H9 (cell line): ENCODE measurements at regions not wholly inside any gene's neighbourhood (a gene's known extent, or its start where the extent isn't known, plus 50 kb on each side); places are given as distances from the start of the nearest gene placed in this dataset.

Source experiments
- DNase-seq: peaks from one replicate; pipeline ENCODE4 v3.0.0-alpha.2; 2017
- H2AFZ ChIP-seq: one replicate; pipeline ENCODE4 v1.6.1; 2013; ENCODE audit warnings: mild to moderate bottlenecking, low read length, control low read depth, moderate library complexity
- H2AK5ac ChIP-seq: 2 replicates; pipeline ENCODE4 v1.6.1; 2013; ENCODE audit warnings: low read length, control low read depth, mixed read lengths; ENCODE audit not compliant: insufficient read length
- H2BK120ac ChIP-seq: one replicate; pipeline ENCODE4 v1.6.1; 2013; ENCODE audit warnings: low read depth, mild to moderate bottlenecking, low read length, control low read depth, inconsistent platforms; ENCODE audit not compliant: poor library complexity, severe bottlenecking
- H2BK12ac ChIP-seq: 2 replicates; pipeline ENCODE4 v1.6.1; 2013; ENCODE audit warnings: low read length, control low read depth, mixed read lengths, low read depth; ENCODE audit not compliant: insufficient read length
- H2BK15ac ChIP-seq: 2 replicates; pipeline ENCODE4 v1.6.1; 2013; ENCODE audit warnings: low read depth, low read length, control low read depth
- H2BK20ac ChIP-seq: one replicate; pipeline ENCODE4 v1.6.1; 2013; ENCODE audit warnings: low read depth, mild to moderate bottlenecking, low read length, control low read depth, inconsistent platforms; ENCODE audit not compliant: poor library complexity, severe bottlenecking
- H2BK5ac ChIP-seq: 2 replicates; pipeline ENCODE4 v1.6.1; 2013; ENCODE audit warnings: low read length, control low read depth, mixed read lengths; ENCODE audit not compliant: insufficient read length
- H3K14ac ChIP-seq: 2 replicates; pipeline ENCODE4 v1.6.1; 2013; ENCODE audit warnings: low read length, control low read depth; ENCODE audit not compliant: insufficient read depth
- H3K18ac ChIP-seq: 2 replicates; pipeline ENCODE4 v1.6.1; 2013; ENCODE audit warnings: low read depth, mild to moderate bottlenecking, mixed read lengths, low read length, control low read depth; ENCODE audit not compliant: insufficient read length
- H3K23ac ChIP-seq: 2 replicates; pipeline ENCODE4 v1.6.1; 2013; ENCODE audit warnings: low read length, control low read depth, mixed read lengths, low read depth; ENCODE audit not compliant: insufficient read length
- H3K23me2 ChIP-seq: 2 replicates; pipeline ENCODE4 v1.6.1; 2013; ENCODE audit warnings: low read depth, mild to moderate bottlenecking, mixed read lengths, low read length, control low read depth; ENCODE audit not compliant: insufficient read length, poor library complexity, severe bottlenecking
- H3K27ac ChIP-seq: 2 replicates; pipeline ENCODE4 v1.5.1; 2013; ENCODE audit warnings: low read length, control low read depth, mixed read lengths, low read depth; ENCODE audit not compliant: insufficient read length
- H3K27me3 ChIP-seq: 2 replicates; pipeline ENCODE4 v1.6.1; 2013; ENCODE audit warnings: low read length, control low read depth, inconsistent platforms; ENCODE audit not compliant: insufficient read depth
- H3K4ac ChIP-seq: 2 replicates; pipeline ENCODE4 v1.6.1; 2013; ENCODE audit warnings: low read depth, mild to moderate bottlenecking, control low read depth, inconsistent platforms, low read length, moderate library complexity
- H3K4me1 ChIP-seq: 2 replicates; pipeline ENCODE4 v1.6.1; 2013; ENCODE audit warnings: low read length, control low read depth, inconsistent platforms; ENCODE audit not compliant: insufficient read depth
- H3K4me2 ChIP-seq: 2 replicates; pipeline ENCODE4 v1.6.1; 2013; ENCODE audit warnings: low read length, control low read depth, mixed read lengths; ENCODE audit not compliant: insufficient read length, insufficient read depth
- H3K56ac ChIP-seq: 2 replicates; pipeline ENCODE4 v1.6.1; 2013; ENCODE audit warnings: low read depth, mild to moderate bottlenecking, mixed read lengths, low read length, control low read depth; ENCODE audit not compliant: insufficient read length
- H3K79me1 ChIP-seq: 2 replicates; pipeline ENCODE4 v1.6.1; 2013; ENCODE audit warnings: low read depth, mild to moderate bottlenecking, moderate library complexity, low read length, control low read depth, inconsistent platforms; ENCODE audit not compliant: insufficient read depth, poor library complexity, severe bottlenecking
- H3K79me2 ChIP-seq: 2 replicates; pipeline ENCODE4 v1.6.1; 2013; ENCODE audit warnings: low read length, control low read depth, inconsistent platforms; ENCODE audit not compliant: insufficient read depth
- H3K9ac ChIP-seq: 2 replicates; pipeline ENCODE4 v1.6.1; 2013; ENCODE audit warnings: low read length, control low read depth, mixed read lengths; ENCODE audit not compliant: insufficient read length; ENCODE audit errors: extremely low read depth
- H3K9me3 ChIP-seq: one replicate; pipeline ENCODE4 v1.6.1; 2013; ENCODE audit warnings: low read depth, low read length, inconsistent platforms; ENCODE audit not compliant: control insufficient read depth
- H3T11ph ChIP-seq: one replicate; pipeline ENCODE4 v1.6.1; 2013; ENCODE audit warnings: mild to moderate bottlenecking, low read length, control low read depth, inconsistent platforms
- H4K20me1 ChIP-seq: one replicate; pipeline ENCODE4 v1.6.1; 2013; ENCODE audit not compliant: control insufficient read depth, insufficient read length, insufficient read depth
- H4K5ac ChIP-seq: 2 replicates; pipeline ENCODE4 v1.6.1; 2013; ENCODE audit warnings: low read depth, mild to moderate bottlenecking, mixed read lengths, low read length, control low read depth; ENCODE audit not compliant: insufficient read length
- H4K8ac ChIP-seq: replicated peaks from 2 replicates; pipeline ENCODE4 v1.6.1; 2013; ENCODE audit warnings: low read length, control low read depth, mixed read lengths, low read depth; ENCODE audit not compliant: insufficient read length
- H4K91ac ChIP-seq: 2 replicates; pipeline ENCODE4 v1.6.1; 2013; ENCODE audit warnings: low read depth, mild to moderate bottlenecking, moderate library complexity, mixed read lengths, low read length, control low read depth; ENCODE audit not compliant: insufficient read length
- H3K27ac Mint-ChIP-seq, 3 experiments: 2 replicates in 2 of 3; 3 replicates in 1 of 3; pipeline ENCODE4 v1.8.0; 2020 to 2021; ENCODE audit warnings: mixed read lengths in 3 of 3, mild to moderate bottlenecking in 1 of 3, moderate library complexity in 1 of 3
- H3K27me3 Mint-ChIP-seq: 2 replicates; pipeline ENCODE4 v1.8.0; 2021; ENCODE audit warnings: low read depth, mild to moderate bottlenecking, moderate library complexity, mixed read lengths
- H3K36me3 Mint-ChIP-seq, 3 experiments: 2 replicates in 2 of 3; 3 replicates in 1 of 3; pipeline ENCODE4 v1.8.0; 2020 to 2021; ENCODE audit warnings: low read depth in 3 of 3, mixed read lengths in 3 of 3; ENCODE audit not compliant: insufficient read depth in 1 of 3
- H3K4me1 Mint-ChIP-seq, 2 experiments: 2 replicates each; pipeline ENCODE4 v1.8.0; 2020; ENCODE audit warnings: mixed read lengths in 2 of 2
- H3K4me3 Mint-ChIP-seq, 2 experiments: 2 replicates in 1 of 2; 3 replicates in 1 of 2; pipeline ENCODE4 v1.8.0; 2020 to 2021; ENCODE audit warnings: mild to moderate bottlenecking in 2 of 2, mixed read lengths in 2 of 2, moderate library complexity in 1 of 2
- H3K9me3 Mint-ChIP-seq, 2 experiments: 2 replicates in 1 of 2; 3 replicates in 1 of 2; pipeline ENCODE4 v1.8.0; 2020; ENCODE audit warnings: mild to moderate bottlenecking in 2 of 2, mixed read lengths in 2 of 2, moderate library complexity in 1 of 2
- CTCF ChIP-seq: fragments of 200-600 bp; sonication (generic); conservative IDR thresholded peaks from 3 replicates; pipeline ENCODE4 v1.8.0; 2021; ENCODE audit warnings: antibody characterized with exemption, mild to moderate bottlenecking

- Mint-ChIP-seq H3K4me1 (peaks cover 9 to 14% of the 10 kb centered on the region in 2 experiments), H3K4me3 (no peak overlapping the region), H3K27me3 (no peaks in the 10 kb centered on the region), H3K9me3 (no peaks in the 10 kb centered on the region), H3K36me3 (no peaks in the 10 kb centered on the region), H3K27ac (no peak overlapping the region)
- H2BK20ac ChIP-seq = no peak overlapping the region
- H4K8ac ChIP-seq = no peak overlapping the region
- H2AFZ ChIP-seq = no peak overlapping the region
- no peak for DNase-seq
- H2BK15ac ChIP-seq = no peak overlapping the region
- H2BK5ac ChIP-seq = no peak overlapping the region
- no peak overlapping the region for H3T11ph ChIP-seq
- H4K5ac ChIP-seq = no peak overlapping the region
- H3K27me3 ChIP-seq = no peaks in the 10 kb centered on the region
- TF ChIP-seq CTCF = no peak
- no peak overlapping the region for H2BK120ac ChIP-seq
- H3K4me1 ChIP-seq = no peaks in the 10 kb centered on the region
- no peak overlapping the region for H3K23ac ChIP-seq
- H4K91ac ChIP-seq = no peak overlapping the region
- H3K23me2 ChIP-seq = no peaks in the 10 kb centered on the region
- no peaks in the 10 kb centered on the region for H3K79me1 ChIP-seq
- no peaks in the 10 kb centered on the region for H3K9me3 ChIP-seq
- no peak overlapping the region for H3K56ac ChIP-seq
- no peak overlapping the region for H3K4ac ChIP-seq
- H3K4me2 ChIP-seq = no peak overlapping the region
- H3K27ac ChIP-seq = no peak overlapping the region
- H3K14ac ChIP-seq = no peak overlapping the region
- no peak overlapping the region for H3K18ac ChIP-seq
- H2BK12ac ChIP-seq = no peak overlapping the region
- H4K20me1 ChIP-seq = no peaks in the 10 kb centered on the region
- H2AK5ac ChIP-seq = no peak overlapping the region
- H3K9ac ChIP-seq = no peak overlapping the region
- H3K79me2 ChIP-seq = no peaks in the 10 kb centered on the region
Measured at GRCh38 chr4:126725906-126726305, 906.9 kb upstream of the INTU start.
